Posterior cingulate gyrus (tissue), 11 donors: ENCODE measurements at regions not wholly inside any gene's neighbourhood (a gene's known extent, or its start where the extent isn't known, plus 50 kb on each side); places are given as distances from the start of the nearest gene placed in this dataset.

Experiments used
- DNase-seq, 10 donors: peaks; one replicate each; pipeline versions ENCODE4 v3.0.0 to v3.0.0-alpha.2; 2020 to 2021; ENCODE audit warnings: mixed read lengths in 3 of 10
- intact Hi-C: fragments of 100-400 bp; cut with DNase I; formaldehyde crosslinking; loops from one replicate; pipeline ENCODE4 v1.15.1; 2023

DNA sequence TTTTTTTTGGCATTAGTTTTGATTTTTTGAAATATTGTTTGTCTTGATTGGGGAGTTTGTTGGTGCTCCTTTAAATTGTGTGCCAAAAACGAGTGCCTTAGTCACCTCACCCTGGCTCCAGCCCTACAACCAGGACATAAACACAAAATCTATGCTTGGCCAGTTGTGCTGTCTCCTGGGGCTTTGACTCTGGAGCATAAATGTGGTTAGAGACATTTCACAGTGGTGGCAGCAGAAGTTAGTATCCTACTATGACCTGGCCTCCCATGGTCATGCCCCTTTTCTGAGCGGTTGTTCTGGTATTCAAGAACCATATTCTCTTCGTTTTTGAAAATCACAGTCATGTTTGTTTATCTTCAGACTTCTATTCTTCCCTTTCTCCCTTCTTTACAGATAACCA is 70.7 kb upstream of the PSMA6 start:
- intact Hi-C loops: no loop called here
- no peak for DNase-seq

DNA sequence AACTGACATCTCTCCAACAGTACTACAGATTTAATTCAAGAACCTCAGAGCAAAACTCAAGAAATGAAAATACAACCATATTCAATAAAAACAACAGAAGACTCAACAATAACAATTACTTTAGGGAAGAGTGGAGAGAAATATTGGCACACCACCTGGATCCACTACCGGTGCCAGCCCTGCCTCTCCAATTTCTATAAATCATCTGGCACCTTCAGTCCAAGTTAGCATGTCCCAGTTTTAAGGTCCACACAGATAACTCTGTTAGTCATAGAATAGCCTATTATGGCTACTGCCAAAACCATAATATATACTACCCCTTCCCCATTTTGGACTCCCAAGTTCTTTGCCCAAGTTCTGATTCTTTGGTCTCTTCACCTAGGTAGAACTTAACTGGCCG is 69.9 kb upstream of the PSMA6 start:
- DNase-seq: no peak
- intact Hi-C loops: no loop called here

DNA sequence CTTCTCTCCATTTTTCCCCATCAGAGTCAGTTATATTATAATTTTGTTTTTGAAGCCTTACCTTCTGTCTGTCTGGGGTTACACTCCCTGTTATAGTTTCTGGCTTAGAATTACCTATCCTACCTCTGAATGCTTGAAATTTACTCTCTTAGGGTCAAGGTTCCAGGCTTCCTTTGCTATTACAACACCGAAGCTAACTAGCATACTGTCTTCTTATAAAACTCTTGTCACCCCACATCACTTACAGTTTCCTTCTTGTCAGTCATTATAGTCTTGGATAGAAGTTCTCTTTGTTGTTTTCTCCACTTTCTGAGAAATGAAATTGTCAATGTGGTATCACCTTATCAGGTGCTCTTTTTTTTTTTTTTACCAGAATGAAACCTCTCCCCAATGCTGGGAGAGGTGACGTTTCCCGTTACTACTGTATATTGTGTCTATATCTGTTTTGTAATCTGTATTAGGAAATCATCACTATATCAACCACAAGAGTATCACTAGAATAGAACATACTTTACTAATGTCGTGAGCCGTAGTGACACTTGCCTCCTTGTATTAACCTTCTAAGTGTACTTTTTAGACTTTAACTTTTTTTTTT is 69.2 kb upstream of the PSMA6 start:
- no peak for DNase-seq
- intact Hi-C loops: no loop called here

DNA sequence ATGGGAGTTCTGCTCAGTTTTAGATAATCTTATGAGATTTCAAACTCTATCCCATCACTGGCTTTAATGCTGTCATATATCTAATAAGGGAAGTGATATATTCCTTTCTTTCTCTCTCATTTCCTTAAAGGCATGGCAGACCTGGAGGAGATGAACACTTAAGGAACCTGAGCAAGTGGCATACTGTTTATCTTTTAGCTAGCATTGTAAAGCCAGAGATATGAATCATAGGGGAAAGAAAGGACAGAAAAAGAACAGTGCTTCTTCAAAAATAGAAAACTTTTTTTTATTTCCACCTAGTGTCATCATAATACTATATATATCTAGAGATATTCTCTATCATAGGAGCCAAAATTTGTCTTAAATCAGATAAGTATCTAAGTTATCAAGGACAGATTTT is 68.3 kb upstream of the PSMA6 start:
- intact Hi-C loops: no loop called here
- no peak for DNase-seq

- intact Hi-C loops: no loop called here
- no peak for DNase-seq
Measured at GRCh38 chr14:35224615-35225014, 67.6 kb upstream of the PSMA6 start.

GRCh38 chr14:35229084-35229791 is 62.9 kb upstream of the PSMA6 start:
- intact Hi-C loops: no loop called here
- DNase-seq: no peak

- intact Hi-C loops: loop anchor here (5.0 kb wide), 1 partner anchor 178 kb away; no protein-coding TSS in a partner anchor
- no peak for DNase-seq
Measured at GRCh38 chr14:35229792-35230089, 62.4 kb upstream of the PSMA6 start.

DNA sequence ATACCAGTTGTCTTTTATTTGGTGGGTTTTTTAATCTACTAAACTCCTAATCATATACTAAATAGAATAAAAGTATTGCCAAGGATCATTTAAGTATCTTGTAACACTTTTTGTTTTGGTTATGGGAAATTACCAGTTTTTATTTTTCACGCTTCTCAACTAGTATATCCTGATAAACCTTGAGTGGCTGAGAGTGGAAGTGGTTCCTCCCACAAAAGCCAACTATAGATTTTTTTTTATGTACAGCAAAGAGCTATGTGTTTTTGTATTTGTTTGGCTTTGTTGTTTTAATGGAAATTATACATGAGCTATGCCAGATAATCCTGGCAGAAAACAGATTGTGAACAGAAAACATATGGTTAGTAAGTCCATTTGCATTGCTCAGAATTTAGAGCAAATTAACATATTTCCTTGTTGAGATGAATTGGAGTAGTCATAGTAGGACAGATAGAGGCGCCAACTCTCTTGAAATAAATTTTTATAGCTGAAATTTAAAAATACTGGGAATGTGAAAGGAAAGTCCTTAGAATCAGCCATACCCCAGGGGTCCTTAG is 60.9 kb upstream of the PSMA6 start:
- intact Hi-C loops: loop anchor here (5.0 kb wide), 1 partner anchor 176 kb away; no protein-coding TSS in a partner anchor
- DNase-seq: no peak

DNA sequence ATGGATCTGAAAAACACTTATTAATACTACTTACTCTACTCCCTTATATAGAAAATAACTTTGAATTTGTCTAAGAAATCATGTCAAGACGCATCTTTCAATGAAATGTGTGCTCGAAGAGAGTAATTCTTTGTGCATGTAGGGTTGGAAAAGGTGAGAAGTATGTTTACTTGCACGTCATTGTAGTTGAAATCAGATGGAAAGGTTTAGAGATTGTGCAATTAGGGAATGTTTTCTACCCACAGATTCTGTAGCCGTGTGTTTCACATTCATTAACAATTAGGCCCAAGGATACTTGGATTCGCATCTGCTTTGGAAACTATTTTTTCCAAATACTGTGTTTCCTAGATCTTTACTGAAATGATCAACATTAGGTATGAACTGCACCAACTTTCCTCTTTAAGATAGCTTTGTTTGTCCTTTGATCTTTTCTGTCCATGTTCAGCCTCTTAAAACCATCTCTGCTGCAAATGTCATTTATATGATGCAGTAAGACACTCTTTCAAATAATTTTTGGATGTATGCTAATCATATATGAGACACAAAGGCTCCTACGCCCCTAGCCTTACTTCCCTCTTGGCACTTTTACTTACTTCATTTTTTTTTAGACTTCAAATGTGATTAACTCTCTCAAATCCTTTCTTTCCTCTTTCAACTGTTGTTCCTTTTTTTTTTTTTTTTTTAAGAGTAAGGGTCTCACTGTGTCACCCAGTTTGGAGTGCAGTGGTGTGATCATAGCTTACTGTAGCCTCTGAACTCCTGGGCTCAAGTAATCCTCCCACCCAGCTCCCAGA is 58.0 kb upstream of the PSMA6 start:
- intact Hi-C loops: loop anchor here (5.0 kb wide), 1 partner anchor 173 kb away; no protein-coding TSS in a partner anchor
- DNase-seq: no peak

DNA sequence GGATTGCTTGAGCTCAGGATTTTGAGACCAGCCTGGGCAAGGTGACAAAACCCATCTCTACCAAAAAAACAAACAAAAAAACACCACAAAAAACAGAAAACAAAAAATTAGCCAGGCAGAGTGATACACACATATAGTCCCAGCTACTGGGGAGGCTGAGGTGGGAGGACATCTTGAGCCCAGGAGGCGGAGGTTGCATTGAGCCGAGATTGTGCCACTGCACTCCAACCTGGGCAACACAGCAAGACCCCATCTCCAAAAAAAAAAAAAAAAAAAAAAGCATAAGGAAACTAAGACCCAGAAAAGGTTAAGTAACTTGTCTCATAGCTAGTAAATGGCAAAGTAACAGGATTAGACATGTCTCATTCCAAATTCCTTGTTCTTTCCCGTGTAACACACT is 56.3 kb upstream of the PSMA6 start:
- DNase-seq: no peak
- intact Hi-C loops: no loop called here

- no peak for DNase-seq
- intact Hi-C loops: no loop called here
Measured at GRCh38 chr14:35236806-35237205, 55.4 kb upstream of the PSMA6 start.

GRCh38 chr14:35240231-35240630 is 52.0 kb upstream of the PSMA6 start:
- intact Hi-C loops: no loop called here
- DNase-seq: no peak
